ENCODE measurements at regions not wholly inside any gene's neighbourhood (a gene's known extent, or its start where the extent isn't known, plus 50 kb on each side); places are given as distances from the start of the nearest gene placed in this dataset.
"Not testable (repeated sequence)": the region's sequence is repeated elsewhere in the genome, so short reads cannot be mapped to it uniquely, and the experiment has no call there.

DNA sequence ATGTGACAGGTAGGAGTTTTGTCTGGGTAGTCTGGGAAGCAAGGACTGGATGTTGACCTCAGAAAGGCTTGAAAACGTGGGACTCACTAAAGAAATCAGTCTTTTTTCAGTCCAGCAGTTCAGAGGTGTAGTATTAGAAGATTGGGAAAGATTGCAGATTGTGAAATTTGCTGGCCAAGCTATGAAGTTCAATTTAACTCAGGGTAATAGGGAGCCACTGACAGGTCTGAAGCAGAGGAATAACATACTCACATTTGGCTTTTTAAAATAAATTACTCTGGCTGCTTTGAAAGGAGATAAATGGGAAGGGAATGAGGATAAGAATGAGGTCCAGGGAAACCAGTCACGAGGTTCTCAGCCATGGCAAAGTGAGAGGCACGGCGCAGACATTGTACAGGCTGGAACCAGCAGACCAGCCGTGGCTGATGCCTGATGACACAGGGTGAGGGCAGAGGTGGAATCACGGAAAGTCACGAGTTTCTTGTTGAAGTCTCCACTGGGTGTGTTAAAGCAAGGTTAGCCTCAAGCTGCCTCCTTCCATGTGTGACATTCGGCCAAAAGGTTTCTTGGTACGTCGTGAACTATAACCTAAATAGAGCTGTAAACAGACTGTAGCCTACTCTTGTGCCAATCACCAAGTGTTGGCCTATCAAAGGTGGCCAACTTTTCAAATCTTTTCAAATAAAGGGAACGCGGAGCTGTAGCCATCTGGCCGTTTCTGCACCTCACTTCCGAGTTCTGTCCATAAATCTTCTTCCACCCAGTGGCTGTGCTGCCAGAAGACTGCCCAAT is 377.6 kb downstream of the IRS2 start:
- in situ Hi-C loops (cut with HindIII; ENCODE audit: low pct_unique_long_range_greater_than_20kb, low sequenced_read_pairs), result no loop called here
- no peak for DNase-seq (ENCODE audit: low read depth, low spot score)

DNA sequence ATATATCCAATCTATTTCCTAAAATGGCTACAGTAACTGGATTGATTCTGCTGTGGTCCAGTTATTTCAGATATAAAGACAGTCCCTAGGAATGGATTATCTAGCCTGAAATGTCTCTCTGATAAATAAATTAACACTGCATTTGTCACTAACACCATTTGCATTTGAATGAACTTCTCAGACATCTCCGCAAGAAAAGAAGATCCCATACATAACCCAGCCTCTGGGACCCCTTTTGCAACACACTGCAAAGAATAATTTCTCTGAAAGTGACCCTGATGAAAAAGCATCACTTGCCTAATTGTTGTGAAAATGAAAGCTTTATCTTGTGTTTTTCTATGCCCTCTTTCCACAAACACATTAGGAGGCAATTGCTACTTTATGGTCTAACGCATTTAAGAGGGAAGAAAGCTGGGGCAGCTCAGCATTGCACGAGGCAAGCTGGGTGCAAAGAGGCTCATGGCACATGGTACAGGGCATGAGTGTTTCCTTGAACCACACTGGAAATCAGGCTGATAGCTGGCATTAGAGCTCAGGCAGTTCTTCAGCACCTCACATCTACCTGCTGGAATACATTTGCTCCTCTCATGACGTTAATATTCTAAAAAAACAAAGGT is 379.9 kb downstream of the IRS2 start:
- no peak for DNase-seq (ENCODE audit: low read depth, low spot score)
- in situ Hi-C loops (cut with HindIII; ENCODE audit: low pct_unique_long_range_greater_than_20kb, low sequenced_read_pairs), result no loop called here

DNA sequence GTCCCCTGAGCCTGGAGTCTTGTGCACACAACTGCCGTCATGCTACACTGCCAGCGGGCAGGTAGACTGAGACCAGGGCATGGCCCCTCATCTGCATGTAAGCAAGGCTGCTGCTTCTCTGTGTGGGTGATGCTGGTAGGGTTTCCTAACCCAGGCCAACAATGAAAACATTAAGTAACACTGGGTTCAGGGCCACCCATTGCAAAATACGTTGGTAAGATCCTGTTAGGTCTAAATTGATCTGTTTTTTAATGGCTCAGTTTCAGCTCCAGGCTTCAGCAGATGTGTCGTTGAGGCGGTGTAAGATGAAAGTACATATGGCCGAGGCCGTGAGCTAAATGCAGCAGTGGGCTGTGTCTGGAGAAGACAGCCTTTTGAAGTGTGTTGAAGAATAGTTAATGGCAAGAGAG is 383.4 kb downstream of the IRS2 start:
- in situ Hi-C loops (cut with HindIII; ENCODE audit: low pct_unique_long_range_greater_than_20kb, low sequenced_read_pairs), result no loop called here
- DNase-seq (ENCODE audit: low read depth, low spot score), result no peak

DNA sequence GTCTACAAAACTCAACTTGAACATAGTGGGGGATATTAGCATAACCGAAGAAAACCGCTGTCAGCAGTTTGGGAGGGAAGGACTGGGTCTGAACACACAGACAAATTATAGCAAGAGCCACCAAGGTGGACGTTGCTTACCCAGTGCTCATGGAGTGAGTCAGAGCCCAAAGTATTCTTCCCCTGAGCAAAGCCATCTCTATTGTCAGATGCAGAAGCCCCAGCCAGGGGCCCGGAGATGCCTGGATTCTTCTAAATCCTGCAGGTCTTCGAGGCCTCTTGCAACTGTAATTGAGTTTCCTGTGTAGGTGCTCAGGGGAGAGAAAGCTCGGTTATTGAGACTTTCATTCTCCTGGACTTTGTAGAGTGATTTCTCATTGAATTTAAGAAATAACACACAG is 384.5 kb downstream of the IRS2 start:
- in situ Hi-C loops (cut with HindIII; ENCODE audit: low pct_unique_long_range_greater_than_20kb, low sequenced_read_pairs), result no loop called here
- DNase-seq (ENCODE audit: low read depth, low spot score), result no peak

DNA sequence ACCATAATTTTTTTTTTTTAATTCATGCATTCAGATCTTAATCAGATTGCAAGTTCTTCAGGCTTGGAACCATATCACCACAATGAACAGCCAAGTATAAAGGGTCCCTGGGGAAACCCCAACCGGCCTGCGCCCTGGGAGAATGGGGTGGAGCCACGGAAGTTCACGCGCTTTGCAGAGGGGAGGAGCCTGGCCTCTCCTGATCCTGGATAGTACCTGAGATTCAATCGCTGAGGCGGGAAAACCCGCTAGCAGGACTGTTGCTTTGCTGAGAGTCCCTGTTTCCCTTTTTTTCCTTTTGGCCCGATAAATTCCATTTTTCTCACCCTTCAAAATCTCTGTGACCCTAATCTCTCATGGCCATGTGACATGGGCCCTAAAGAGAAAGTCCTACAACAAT is 385.1 kb downstream of the IRS2 start:
- DNase-seq (ENCODE audit: low read depth, low spot score), result no peak
- in situ Hi-C loops (cut with HindIII; ENCODE audit: low pct_unique_long_range_greater_than_20kb, low sequenced_read_pairs), result no loop called here

DNA sequence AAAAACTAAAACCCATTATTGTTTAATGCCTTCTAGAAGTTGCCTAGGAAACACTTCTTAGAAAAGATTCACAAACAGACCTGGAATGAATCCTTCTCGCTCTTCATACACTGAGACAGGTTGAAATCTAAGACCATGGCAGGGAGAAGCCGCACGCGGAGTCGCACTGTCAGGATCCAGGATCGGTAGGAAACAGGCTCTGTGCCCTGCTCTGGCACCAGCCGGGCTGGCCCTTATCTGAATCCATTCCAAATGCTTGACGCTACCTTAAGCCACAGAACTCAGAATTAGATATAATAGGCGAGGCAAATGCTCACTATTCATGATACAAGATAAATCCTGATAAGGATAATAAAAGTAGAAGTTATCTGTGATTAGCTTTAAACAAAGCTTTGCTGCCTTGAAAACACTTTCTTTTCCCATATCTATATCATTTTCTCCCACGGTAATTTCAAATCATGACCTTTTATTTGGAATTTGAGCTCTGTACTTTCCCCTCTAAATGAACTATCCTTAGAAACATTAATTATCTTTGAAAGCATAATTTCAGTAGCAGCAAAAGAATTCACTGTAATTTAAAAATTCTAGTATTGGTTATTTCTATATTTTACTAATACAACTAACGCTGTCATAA is 385.6 kb downstream of the IRS2 start:
- in situ Hi-C loops (cut with HindIII; ENCODE audit: low pct_unique_long_range_greater_than_20kb, low sequenced_read_pairs), result no loop called here
- DNase-seq (ENCODE audit: low read depth, low spot score), result no peak

DNA sequence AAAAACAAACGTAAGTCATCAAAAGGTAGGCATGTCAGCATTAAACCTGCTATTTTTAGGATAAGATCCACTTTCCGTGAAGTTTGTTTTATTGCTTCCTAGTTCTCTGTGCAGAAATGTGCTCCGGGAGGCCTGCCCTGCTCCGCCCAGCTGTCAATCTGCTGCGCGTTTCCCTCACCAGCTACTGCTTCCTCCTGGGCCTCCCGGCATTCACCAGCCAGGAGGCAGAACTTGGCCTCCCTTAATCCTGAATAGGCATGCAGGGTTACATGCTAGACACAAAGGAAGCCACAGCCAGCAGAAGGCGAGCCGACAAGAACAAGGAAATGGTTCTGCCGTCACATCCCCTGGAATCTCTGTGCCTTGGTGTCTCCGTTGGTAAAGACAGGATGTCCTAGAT is 386.2 kb downstream of the IRS2 start:
- DNase-seq (ENCODE audit: low read depth, low spot score), result no peak

DNA sequence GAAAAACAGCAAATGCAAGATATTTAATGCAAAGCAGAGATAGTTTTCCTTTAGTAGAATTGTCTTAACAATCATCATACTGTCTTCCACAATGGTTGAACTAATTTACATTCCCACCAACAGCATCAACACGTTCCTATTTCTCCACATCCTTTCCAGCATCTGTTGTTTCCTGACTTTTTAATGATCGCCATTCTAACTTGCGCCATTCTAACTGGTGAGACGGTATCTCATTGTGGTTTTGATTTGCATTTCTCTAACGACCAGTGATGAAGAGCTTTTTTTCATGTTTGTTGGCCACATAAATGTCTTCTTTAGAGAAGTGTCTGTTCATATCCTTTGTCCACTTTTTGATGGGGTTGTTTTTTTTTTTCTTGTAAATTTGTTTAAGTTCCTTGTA is 388.3 kb downstream of the IRS2 start:
- in situ Hi-C loops (cut with HindIII; ENCODE audit: low pct_unique_long_range_greater_than_20kb, low sequenced_read_pairs); DNase-seq (ENCODE audit: low read depth, low spot score): not testable (repeated sequence)

More for the DNA sequence above, 386.2 kb downstream of the IRS2 start:
- in situ Hi-C loops (cut with HindIII; ENCODE audit: low pct_unique_long_range_greater_than_20kb, low sequenced_read_pairs), result no loop called here

DNA sequence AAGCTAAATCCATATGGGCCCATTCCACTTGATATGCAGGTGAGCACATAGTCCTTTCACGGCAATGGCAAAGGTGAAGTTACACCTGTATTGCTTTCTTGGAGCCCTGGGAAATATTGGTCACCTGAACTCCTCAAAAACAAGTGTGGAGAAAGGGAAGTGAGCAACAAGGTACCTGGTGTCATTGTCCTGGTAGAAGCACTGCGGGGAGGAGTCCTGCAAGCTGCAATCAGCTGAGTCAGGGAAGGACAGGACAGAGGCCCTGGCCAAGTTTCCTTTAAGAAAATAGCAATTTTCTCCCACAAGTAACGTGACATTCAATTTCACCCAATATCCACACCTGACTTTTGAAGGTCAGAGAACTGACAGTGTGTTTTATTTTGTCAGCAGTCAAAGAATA is 389.1 kb downstream of the IRS2 start:
- no peak for DNase-seq (ENCODE audit: low read depth, low spot score)
- in situ Hi-C loops (cut with HindIII; ENCODE audit: low pct_unique_long_range_greater_than_20kb, low sequenced_read_pairs), result no loop called here

DNA sequence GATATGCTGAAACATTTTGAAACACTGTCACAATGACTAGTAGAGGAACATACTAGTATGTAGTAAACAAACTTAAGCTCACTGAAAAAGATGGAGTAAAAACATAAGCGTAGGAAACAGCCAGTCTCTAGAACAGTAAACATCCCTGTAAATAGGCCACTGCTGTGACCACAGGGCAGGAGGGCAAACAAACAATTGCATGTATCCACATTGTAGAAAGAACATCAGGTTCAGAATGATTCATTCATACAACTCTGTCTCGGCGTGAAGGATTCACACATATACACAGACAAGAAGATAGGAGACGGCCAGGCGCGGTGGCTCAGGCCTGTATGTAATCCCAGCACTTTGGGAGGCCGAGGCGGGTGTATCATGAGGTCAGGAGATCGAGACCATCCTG is 390.1 kb downstream of the IRS2 start:
- DNase-seq (ENCODE audit: low read depth, low spot score), result no peak
- in situ Hi-C loops (cut with HindIII; ENCODE audit: low pct_unique_long_range_greater_than_20kb, low sequenced_read_pairs), result no loop called here

DNA sequence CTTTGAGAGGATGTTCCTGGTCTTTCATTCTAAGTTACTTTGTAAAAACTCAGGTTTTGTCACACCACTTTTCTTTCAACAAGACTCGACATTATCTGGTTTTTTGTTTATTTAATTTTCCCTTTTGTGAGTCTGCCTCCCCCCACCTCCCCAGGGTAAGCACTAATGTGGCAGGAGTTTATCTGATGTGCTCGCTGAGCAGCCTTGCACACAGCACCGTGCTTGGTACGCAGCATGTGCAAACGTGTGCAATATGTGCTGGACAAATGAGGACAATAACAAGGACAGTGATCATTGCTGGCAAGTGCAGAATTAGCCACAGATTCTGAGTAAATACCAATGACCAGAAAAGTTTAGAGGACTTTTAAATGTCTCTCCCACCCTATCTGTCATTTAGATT is 391.4 kb downstream of the IRS2 start:
- in situ Hi-C loops (cut with HindIII; ENCODE audit: low pct_unique_long_range_greater_than_20kb, low sequenced_read_pairs), result no loop called here

DNA sequence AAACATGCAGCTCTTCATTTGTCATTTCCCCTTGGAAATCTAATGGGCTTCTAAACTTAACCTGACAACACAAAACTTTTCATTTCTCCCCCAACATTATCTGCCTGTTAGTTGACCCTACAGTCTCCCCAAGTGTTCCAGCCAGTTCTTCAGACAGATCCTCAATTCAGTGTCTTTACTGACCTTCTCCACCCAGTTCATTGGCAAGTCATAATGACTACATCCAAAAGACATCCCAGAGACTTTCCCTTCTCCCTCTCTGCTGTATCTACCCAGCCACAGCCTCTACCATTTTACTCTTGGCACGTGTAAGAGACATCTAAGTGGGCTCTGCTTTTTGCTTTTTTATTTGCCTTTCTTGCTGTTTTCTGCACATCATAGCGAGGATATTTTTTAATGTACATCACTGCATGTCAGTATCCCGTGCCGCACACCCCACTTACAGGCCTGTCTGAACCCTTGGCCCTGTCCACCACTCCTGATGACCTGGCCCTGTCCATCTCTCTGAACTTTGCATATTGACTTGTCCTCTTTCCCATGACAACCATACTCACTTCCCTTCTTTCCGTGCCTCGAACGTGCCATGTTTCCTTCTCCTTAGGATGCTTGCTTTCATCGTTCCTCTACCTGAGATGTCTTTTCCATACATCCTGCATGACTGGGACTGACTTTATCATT is 391.9 kb downstream of the IRS2 start:
- in situ Hi-C loops (cut with HindIII; ENCODE audit: low pct_unique_long_range_greater_than_20kb, low sequenced_read_pairs), result no loop called here

More for the DNA sequence above, 391.4 kb downstream of the IRS2 start:
- DNase-seq (ENCODE audit: low read depth, low spot score), result no peak

DNA sequence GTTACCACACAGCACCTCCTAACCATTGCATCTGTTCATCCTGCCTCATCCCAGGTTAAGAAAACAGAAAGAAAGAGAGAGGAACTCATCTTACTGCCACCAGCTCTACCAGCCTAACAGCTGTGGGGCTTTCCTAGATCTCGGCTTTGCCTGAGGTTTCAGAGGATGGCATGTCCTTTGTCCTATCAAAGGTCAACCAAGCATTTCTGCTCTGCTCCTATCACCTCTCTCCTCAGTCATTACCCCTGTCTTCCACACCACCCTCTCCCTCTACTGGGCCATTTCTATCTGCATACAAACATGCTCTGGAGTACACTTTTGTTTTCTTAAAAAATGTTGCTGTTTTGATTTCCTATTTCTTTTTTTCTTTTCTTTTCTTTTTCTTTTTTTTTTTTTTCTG is 393.3 kb downstream of the IRS2 start:
- DNase-seq (ENCODE audit: low read depth, low spot score), result no peak

More for the DNA sequence above, 391.9 kb downstream of the IRS2 start:
- DNase-seq (ENCODE audit: low read depth, low spot score), result no peak

DNA sequence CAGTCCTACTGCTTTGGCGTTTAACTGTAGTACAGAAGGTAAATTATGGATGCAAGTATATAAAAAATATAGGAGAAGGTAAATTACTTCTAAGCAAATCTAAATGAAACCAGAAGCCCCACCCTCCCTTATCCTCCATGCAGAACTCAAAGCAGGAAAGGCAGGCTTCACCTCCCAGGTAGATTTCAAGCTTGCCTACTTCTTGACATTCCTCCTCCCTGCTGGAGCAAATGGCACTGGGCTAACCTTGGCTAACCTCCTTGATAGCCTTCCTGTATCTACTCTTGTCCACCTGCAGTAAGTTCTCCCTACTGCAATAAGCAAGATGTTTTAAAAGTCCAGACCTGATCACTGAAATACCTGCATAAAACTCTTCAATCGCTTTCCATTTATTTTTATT is 396.0 kb downstream of the IRS2 start:
- no peak for DNase-seq (ENCODE audit: low read depth, low spot score)
- in situ Hi-C loops (cut with HindIII; ENCODE audit: low pct_unique_long_range_greater_than_20kb, low sequenced_read_pairs), result no loop called here

More for the DNA sequence above, 393.3 kb downstream of the IRS2 start:
- in situ Hi-C loops (cut with HindIII; ENCODE audit: low pct_unique_long_range_greater_than_20kb, low sequenced_read_pairs), result no loop called here

DNA sequence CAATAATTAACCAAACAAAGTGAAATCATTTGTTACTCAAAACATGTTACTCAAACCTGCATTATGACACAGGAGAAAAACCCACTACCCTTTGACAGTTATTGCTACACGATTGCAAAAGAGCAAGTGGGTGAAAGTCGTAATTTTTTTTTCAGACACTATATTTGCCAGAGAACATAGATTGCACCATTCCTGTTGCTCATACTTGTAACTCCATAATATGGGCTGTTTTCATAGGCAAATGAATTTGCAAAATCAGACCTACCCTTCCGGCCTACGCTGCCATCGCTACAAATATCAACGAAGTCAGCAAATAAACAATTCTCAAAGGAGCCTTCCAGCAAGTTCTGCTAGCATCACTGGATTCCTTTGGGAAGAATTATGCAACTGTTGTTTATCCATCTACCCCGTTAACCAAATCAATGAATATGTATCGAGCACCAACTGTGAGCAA is 396.5 kb downstream of the IRS2 start:
- no peak for DNase-seq (ENCODE audit: low read depth, low spot score)
- in situ Hi-C loops (cut with HindIII; ENCODE audit: low pct_unique_long_range_greater_than_20kb, low sequenced_read_pairs), result no loop called here

DNA sequence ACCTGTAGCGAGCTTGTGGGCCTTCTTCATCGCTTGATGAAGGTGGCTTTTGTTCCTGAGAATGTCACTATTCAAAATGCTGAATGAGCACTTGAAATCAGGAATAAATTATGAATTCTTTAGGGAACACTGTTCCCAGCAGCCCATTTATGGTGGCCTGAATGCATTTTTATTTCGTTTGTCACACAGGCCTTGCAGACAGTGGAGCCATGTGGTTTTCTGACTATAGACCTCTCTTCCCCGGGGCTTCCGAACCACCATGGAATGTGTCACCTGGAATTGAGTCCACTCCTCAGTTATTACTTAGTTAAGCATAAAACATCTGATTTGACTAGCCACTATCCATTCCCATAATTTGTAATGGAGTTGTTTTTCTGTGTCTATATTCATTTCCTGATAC is 396.9 kb downstream of the IRS2 start:
- in situ Hi-C loops (cut with HindIII; ENCODE audit: low pct_unique_long_range_greater_than_20kb, low sequenced_read_pairs), result no loop called here
- DNase-seq (ENCODE audit: low read depth, low spot score), result peak; percentile 2

DNA sequence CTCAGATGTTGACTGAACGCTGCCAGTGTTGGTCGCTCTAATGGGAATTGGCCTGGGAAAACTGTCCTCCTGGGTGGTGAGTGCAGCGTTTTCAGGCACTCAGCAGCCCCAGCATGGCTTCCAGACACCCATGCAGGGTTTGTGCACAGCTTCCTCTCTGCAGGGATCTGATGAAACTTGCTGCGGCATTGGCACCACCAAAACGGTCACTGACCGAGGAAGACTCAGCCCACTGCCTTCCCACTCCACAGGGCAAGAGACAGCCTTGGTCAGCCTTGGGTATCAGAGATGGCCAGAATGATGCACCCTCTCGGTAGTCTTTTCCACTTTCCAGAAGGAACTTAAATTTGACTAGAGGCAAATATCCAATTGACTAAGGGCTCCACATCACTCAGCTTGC is 398.9 kb downstream of the IRS2 start:
- DNase-seq (ENCODE audit: low read depth, low spot score), result no peak
- in situ Hi-C loops (cut with HindIII; ENCODE audit: low pct_unique_long_range_greater_than_20kb, low sequenced_read_pairs), result no loop called here

DNA sequence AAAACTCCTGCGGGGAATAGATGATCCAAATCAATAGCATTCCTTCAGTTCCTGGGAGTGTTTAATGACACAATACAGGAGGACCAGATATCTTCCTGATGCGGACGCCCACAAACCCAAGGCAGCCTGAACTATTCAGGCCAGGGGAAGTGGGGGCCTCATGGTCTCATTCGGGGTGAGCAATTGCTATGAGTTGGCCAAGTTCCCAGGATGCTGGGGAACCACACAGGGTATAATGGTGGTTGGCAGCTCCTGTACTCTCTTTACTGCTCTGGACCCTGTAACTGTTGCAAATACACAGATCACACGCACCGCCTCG is 401.2 kb downstream of the IRS2 start:
- in situ Hi-C loops (cut with HindIII; ENCODE audit: low pct_unique_long_range_greater_than_20kb, low sequenced_read_pairs), result no loop called here
- no peak for DNase-seq (ENCODE audit: low read depth, low spot score)
